ENCODE measurements at regions not wholly inside any gene's neighbourhood (a gene's known extent, or its start where the extent isn't known, plus 50 kb on each side); places are given as distances from the start of the nearest gene placed in this dataset.
"Not testable (repeated sequence)": the region's sequence is repeated elsewhere in the genome, so short reads cannot be mapped to it uniquely, and the experiment has no call there.

DNA sequence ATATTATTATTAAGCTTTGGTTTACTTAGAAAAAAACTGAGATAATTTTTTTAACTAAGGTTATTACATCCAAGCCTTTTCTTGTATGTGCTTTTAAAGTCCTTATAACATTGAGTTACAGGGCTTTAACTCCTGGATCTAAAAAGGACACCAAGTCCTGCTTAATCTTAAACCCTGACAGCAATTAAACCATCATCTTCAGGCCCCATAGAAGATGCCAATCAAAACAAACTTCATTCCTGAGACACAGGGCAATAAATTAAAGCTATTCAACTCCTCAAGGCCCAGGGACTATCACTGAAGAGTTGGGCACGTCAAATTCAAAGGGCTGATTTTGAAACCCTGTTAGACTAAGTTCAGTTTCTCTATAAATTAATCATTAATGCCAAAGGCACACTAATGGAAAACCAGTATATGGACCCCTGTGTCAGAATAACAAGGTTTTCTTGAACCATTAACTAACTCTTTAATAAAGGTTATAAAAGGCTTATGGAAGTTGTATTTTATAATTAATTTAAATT lies 1152.6 kb downstream of the NSUN3 start:
- no peak for DNase-seq

- DNase-seq = no peak
These were observed 1154.8 kb downstream of the NSUN3 start for GRCh38 chr3:95217661-95218060.

DNA sequence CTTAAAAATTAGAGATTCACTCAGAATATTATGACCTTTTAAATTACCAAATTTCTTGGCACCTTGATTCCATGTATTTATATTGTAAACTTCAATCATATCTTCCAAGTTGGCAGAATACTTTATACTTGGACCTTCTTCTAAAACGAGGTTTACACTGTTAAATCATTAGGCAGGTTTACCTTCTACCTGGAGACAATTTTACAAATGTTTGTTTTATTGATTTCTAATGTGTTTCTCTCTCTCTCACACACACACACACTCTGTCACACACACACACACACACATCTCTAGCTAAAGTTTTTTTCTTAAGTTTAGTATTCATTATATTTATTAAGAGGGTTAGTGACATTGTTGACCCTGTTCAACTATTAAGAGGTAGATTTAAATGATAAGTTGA lies 1155.6 kb downstream of the NSUN3 start:
- DNase-seq = no peak

DNA sequence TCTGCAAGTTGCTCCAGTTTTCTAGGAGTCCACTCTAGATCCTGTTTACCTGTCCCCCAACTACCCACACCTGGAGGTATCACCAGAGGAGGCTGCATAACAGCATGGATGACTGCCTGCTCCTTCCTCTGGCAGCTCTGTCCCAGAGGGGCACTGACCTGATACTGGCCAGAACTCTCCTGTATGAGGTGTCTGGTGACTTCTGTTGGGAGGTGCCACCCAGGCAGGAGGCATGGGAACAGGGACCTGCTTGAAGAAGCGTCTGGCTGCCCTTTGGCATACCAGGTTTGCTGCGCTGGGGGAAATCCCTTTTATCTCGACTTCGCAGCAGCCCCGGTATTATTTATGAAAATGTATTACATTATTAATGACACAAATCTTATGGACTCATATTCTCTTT lies 1163.6 kb downstream of the NSUN3 start:
- no peak for DNase-seq

- DNase-seq = no peak
These were observed 1164.2 kb downstream of the NSUN3 start for GRCh38 chr3:95227092-95227491.

DNA sequence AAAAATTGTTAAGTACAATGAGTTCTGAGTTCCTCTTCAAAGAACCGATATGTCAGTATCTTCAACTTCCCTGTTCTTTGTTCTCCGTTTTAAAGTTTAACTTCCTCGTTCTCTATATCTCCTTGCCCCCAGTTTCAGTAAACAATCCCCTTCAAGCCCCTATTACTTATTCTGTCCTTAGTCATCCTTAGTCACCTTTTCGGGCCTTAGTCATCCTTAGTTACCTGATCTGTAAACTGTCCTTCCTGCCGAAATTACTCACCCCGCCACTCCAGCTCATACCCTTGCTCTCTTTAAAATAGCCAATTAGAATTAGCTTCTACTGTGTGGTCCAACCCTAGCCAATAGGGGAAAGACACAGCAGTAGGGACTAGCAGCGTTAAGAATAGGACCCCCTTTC lies 1165.6 kb downstream of the NSUN3 start:
- DNase-seq = no peak

GRCh38 chr3:95235916-95236315 lies 1173.1 kb downstream of the NSUN3 start:
- DNase-seq = no peak

DNA sequence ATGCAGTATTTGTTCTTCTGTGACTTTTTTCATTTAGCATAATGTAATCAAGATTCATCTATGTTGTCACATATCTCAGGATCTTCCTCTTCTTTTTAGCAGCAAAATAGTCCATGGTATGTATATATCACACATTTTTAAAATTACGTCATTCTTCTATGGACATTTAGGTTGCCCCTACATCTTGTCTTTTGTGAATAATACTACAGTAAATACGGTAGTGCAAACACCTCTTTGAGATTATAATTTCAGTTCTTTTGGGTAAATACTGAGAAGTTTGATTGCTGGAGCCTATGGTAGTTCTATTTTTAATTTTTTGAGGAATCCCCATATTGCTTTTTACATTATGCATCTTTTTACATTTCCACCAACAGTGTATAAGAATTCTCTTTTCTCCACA lies 1174.9 kb downstream of the NSUN3 start:
- DNase-seq = no peak

DNA sequence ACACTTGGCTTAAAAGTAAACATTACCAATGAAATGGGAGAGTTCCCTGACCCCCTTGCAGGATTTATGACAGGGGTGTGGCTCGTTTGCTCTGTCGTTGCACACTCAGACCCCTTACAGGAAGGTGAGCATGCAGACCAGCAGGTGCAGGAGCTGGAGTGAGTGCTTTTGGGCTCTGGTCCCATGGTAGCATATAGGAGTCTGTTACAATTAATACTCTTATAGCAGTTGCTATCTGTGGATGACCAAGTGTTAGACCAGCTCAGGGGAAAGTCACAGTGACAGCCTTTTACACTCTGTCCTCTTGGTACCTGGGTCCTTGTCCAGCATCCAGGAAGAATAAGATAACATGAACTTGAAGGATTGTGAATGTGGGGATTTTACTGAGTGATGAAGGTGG lies 1177.5 kb downstream of the NSUN3 start:
- DNase-seq = no peak

- DNase-seq = not testable (repeated sequence)
These were observed 1178.4 kb downstream of the NSUN3 start for GRCh38 chr3:95241256-95241655.

- no peak for DNase-seq
These were observed 1183.6 kb downstream of the NSUN3 start for GRCh38 chr3:95246413-95246812.

DNA sequence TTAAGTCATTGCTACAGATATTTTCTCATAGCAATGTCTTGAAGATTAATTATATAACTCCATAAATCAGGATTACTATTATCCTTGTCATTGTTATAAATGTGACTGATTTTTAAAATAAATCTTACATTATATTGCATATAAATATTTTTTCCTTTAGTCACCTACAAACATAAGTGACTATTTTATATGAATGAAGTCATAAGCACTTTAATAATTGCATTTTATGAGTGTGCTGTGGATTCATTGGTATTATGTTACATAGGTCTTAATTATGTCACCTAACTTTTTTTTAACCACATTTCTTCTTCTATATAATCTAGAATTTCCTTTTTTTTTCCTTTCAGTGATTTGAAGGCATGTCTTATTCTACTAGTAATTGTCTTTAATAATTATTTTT lies 1191.2 kb downstream of the NSUN3 start:
- no peak for DNase-seq

DNA sequence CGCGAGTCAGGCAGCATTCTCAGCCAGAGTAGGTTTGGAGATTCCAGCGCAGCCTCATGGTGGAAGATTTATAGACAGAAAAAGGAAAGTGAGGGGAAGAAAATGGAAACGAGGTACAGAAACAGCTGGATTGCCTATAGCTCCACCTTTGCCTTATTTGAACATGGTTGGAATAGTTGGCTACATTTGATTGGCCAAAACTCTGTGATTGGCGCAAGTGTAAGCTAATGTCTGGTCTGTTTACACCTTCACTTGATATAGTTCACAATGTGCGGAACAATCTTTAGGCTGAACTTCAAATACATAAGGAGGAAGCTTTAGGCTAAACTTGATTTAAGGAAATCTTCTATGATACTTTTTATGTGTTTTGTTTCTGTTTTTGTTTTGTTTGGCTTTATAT lies 1191.9 kb downstream of the NSUN3 start:
- no peak for DNase-seq

- DNase-seq = no peak
These were observed 1202.3 kb downstream of the NSUN3 start for GRCh38 chr3:95265129-95265528.

DNA sequence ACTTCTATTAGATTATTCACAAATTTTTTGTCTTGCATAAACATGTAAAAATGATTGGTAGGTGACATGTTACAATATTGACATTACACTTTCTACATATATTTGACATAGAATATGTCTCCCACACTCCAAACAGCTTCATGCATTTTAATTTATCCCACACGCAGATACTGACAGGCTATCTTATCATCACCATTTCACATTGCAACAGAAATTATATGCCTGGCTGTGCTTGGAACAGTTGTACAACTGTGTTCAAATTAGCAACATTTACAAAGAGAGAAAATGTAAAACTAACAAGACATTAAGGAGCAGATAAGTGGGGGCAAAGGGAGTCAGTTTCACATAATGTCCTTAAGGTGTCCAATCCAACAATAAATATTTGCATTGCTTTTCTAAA lies 1208.5 kb downstream of the NSUN3 start:
- DNase-seq = no peak

GRCh38 chr3:95272166-95272565 lies 1209.3 kb downstream of the NSUN3 start:
- DNase-seq = no peak

GRCh38 chr3:95272781-95273180 lies 1209.9 kb downstream of the NSUN3 start:
- no peak for DNase-seq

GRCh38 chr3:95277613-95278012 lies 1214.8 kb downstream of the NSUN3 start:
- no peak for DNase-seq

- DNase-seq = no peak
These were observed 1218.0 kb downstream of the NSUN3 start for GRCh38 chr3:95280711-95281352.

GRCh38 chr3:95289295-95289694 lies 1226.4 kb downstream of the NSUN3 start:
- no peak for DNase-seq

- no peak for DNase-seq
These were observed 1234.7 kb downstream of the NSUN3 start for GRCh38 chr3:95297581-95297980.

DNA sequence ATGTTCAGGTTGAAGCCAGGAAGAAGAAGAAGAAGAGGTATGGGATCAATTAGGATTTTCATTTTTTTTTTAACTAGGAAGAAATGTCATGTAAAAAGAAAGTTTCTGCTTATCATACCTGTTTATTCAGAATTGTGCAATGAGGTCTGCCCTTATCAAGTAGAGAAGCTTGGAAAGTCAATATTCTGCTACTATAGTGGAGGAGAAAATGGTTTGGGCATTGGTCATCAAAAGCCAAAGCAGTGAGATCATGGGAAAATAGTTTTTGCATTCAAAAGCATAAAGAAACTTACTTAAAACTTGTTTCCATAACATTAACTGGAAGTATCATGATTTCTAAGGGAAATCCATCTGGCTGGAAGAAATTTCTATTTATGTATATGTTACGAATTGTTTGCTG lies 1239.2 kb downstream of the NSUN3 start:
- DNase-seq = no peak

DNA sequence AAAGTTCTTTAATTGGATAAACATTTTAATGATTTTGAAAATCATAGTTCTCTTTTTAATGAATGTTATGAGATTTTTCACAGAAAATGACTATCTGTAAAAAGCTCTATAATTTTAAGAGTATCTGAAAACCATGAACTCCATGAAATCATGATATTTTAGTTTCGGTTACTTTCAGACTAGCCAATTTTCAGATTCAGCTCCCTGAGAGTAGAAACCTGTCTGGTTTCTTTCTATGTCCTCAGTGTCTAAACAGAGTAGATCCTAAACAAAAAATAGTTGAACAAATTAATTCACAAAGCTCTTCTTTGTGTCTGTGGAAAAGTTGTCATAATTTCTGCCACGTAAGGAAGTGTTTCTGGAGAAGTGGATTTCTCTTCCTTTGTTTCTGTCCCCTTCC lies 1247.7 kb downstream of the NSUN3 start:
- DNase-seq = no peak

DNA sequence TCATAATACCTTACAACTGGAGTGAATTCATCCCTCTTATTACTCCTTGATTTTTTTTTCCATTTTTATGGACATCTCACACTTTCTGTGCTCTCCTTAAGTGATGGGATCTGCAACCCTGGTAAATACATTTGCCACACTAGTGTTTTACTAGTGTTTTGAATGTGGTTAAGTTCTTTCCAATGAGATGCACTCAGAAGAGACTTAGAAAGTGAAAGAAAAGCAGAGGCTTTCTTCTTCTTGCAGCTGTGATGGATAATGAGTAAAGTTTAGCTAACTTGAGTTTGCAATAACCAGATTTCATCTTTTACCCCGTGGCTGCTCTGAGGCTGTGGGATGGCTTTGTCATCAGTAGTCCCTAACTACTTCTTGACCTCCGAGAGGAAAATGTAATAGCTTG lies 1248.4 kb downstream of the NSUN3 start:
- no peak for DNase-seq

GRCh38 chr3:95312650-95313049 lies 1249.8 kb downstream of the NSUN3 start:
- DNase-seq = no peak
